NCI-H82 treated with DMSO at 0.1 percent for 48 hours (cell line): ENCODE measurements at regions not wholly inside any gene's neighbourhood (a gene's known extent, or its start where the extent isn't known, plus 50 kb on each side); places are given as distances from the start of the nearest gene placed in this dataset.

Source experiments
- DNase-seq: peaks from one replicate; lab custom pipeline; 2025; ENCODE audit not compliant: unreplicated experiment; lab: John Stamatoyannopoulos, UW

GRCh38 chr17:77534137-77534536 is 393.4 kb downstream of the SEC14L1 start:
- no peak for DNase-seq

- DNase-seq: no peak
These were observed 394.7 kb downstream of the SEC14L1 start for GRCh38 chr17:77535435-77535834.

- DNase-seq: no peak
These were observed 395.1 kb downstream of the SEC14L1 start for GRCh38 chr17:77535892-77536291.

- DNase-seq: no peak
These were observed 396.8 kb downstream of the SEC14L1 start for GRCh38 chr17:77537566-77537965.

GRCh38 chr17:77540531-77540930 is 399.8 kb downstream of the SEC14L1 start:
- DNase-seq: no peak

- peak; percentile 14 for DNase-seq
These were observed 400.2 kb downstream of the SEC14L1 start for GRCh38 chr17:77540975-77541374.

- peak; percentile 91 for DNase-seq
These were observed 401.2 kb downstream of the SEC14L1 start for GRCh38 chr17:77542011-77542410.

- peak; percentile 90 for DNase-seq
These were observed 402.1 kb downstream of the SEC14L1 start for GRCh38 chr17:77542551-77543490.

GRCh38 chr17:77543801-77544200 is 403.0 kb downstream of the SEC14L1 start:
- no peak for DNase-seq

- DNase-seq: no peak
These were observed 403.8 kb downstream of the SEC14L1 start for GRCh38 chr17:77544347-77545110.

- DNase-seq: peak; percentile 96
These were observed 406.0 kb downstream of the SEC14L1 start for GRCh38 chr17:77546772-77547241.

GRCh38 chr17:77548967-77549366 is 408.2 kb downstream of the SEC14L1 start:
- no peak for DNase-seq

- no peak for DNase-seq
These were observed 408.7 kb upstream of the TNRC6C start for GRCh38 chr17:77549726-77550366.

GRCh38 chr17:77553459-77554066 is 404.9 kb upstream of the TNRC6C start:
- DNase-seq: no peak

- DNase-seq: no peak
These were observed 403.3 kb upstream of the TNRC6C start for GRCh38 chr17:77555121-77555591.

GRCh38 chr17:77555741-77556291 is 402.7 kb upstream of the TNRC6C start:
- no peak for DNase-seq

- peak; percentile 82 for DNase-seq
These were observed 402.0 kb upstream of the TNRC6C start for GRCh38 chr17:77556383-77557061.

GRCh38 chr17:77558846-77559626 is 399.5 kb upstream of the TNRC6C start:
- no peak for DNase-seq

- no peak for DNase-seq
These were observed 398.1 kb upstream of the TNRC6C start for GRCh38 chr17:77560381-77560780.
